ENCODE measurements at regions not wholly inside any gene's neighbourhood (a gene's known extent, or its start where the extent isn't known, plus 50 kb on each side); places are given as distances from the start of the nearest gene placed in this dataset.
A peak's percentile ranks its signal among the peaks of the same experiment; 100 is the strongest.

GRCh38 chr7:86477343-86477935 lies 166.3 kb upstream of the GRM3 start:
- Histone ChIP-seq H3K27me3 (peaks cover 0 to 3% (median 0%) of the 10 kb centered on the region in 9 donors), H3K9me3 (no peaks in the 10 kb centered on the region), H3K4me3 (no peak overlapping the region), H3K27ac (no peak overlapping the region), H3K4me1 (no peaks in the 10 kb centered on the region), H3K36me3 (no peaks in the 10 kb centered on the region)
- no peak for ATAC-seq
- 38 to 67% (median 63%) methylated on average over 2 of the region's 2 CpGs for WGBS, 4 donors
- no peak for DNase-seq
- intact Hi-C loops (cut with DNase I) = no loop called here
- TF ChIP-seq POLR2A (IDR thresholded peaks at IDR 0.05) (no peak), CTCF (IDR thresholded peaks at IDR 0.05) (no peak)

- Histone ChIP-seq H3K27ac (no peak overlapping the region), H3K27me3 (peaks cover 0 to 3% (median 0%) of the 10 kb centered on the region in 9 donors), H3K9me3 (no peaks in the 10 kb centered on the region), H3K4me1 (no peaks in the 10 kb centered on the region), H3K36me3 (no peaks in the 10 kb centered on the region), H3K4me3 (no peak overlapping the region)
- no peak for ATAC-seq
- intact Hi-C loops (cut with DNase I) = no loop called here
- no peak for TF ChIP-seq POLR2A (IDR thresholded peaks at IDR 0.05)
- WGBS, 4 donors = 74 to 80% (median 76%) methylated on average over 1 of the region's 1 CpG
- no peak for DNase-seq
These were observed 172.9 kb upstream of the GRM3 start for GRCh38 chr7:86470763-86471162.

DNA sequence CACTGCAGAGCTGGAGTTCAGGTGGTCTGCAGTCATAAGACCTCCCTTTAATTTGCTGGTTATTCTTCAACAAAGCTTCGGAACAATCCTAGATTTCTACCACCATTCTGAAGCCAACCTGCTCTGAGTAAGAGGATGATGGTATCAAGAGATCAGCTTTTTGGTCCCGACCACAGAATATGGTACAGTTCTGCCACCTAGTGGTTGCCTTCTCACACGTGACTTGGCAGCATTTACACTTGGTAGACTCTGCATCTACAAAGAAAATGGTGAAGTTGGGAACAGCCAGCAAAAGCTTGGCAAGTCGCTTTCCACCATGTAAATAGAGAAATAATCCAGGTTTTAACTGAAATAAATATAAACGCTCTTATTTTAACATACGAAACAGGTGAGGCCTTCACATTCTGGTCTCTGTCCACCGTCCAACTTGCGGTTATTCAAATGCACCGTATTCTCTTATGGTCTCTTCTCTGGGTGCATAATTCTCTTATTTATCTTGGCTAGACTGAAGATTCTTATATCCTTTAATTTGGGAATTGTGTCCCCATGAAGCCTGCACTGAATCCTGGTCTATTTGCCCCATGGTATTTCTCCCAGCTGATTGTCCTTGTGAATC lies 173.9 kb upstream of the GRM3 start:
- ATAC-seq = no peak
- intact Hi-C loops (cut with DNase I) = loop anchor here in 4 of 10 donors (5.0 to 10.0 kb wide), 2 partner anchors 575 to 577 kb away; no protein-coding TSS in a partner anchor
- no peaks in the 10 kb centered on the region for H3K4me1 ChIP-seq
- peak in 1 of 5 donors; percentile 7 for DNase-seq
- WGBS, 4 donors = 39 to 44% (median 41%) methylated on average over 9 of the region's 9 CpGs
- TF ChIP-seq POLR2A (IDR thresholded peaks at IDR 0.05) (no peak), CTCF (IDR thresholded peaks at IDR 0.05) (peak; percentile 25 to 56 (median 44))
- H3K4me3 ChIP-seq = no peak overlapping the region
- H3K9me3 ChIP-seq = no peaks in the 10 kb centered on the region
- H3K27ac ChIP-seq = no peak overlapping the region
- no peaks in the 10 kb centered on the region for H3K36me3 ChIP-seq
- peaks cover 0 to 3% (median 0%) of the 10 kb centered on the region in 9 donors for H3K27me3 ChIP-seq

- Histone ChIP-seq H3K4me1 (no peaks in the 10 kb centered on the region), H3K36me3 (no peaks in the 10 kb centered on the region), H3K9me3 (no peaks in the 10 kb centered on the region), H3K4me3 (no peak overlapping the region), H3K27ac (no peak overlapping the region), H3K27me3 (no peaks in the 10 kb centered on the region)
- ATAC-seq = no peak
- intact Hi-C loops (cut with DNase I) = no loop called here
- 91 to 93% (median 92%) methylated on average over 2 of the region's 2 CpGs for WGBS, 4 donors
- no peak for TF ChIP-seq CTCF (IDR thresholded peaks at IDR 0.05)
- no peak for TF ChIP-seq POLR2A (IDR thresholded peaks at IDR 0.05)
- DNase-seq = no peak
These were observed 189.0 kb upstream of the GRM3 start for GRCh38 chr7:86454753-86455152.

Measured in heart left ventricle (tissue), 16 donors.